PC-3 (cell line): ENCODE measurements at regions not wholly inside any gene's neighbourhood (a gene's known extent, or its start where the extent isn't known, plus 50 kb on each side); places are given as distances from the start of the nearest gene placed in this dataset.

Source experiments
- ATAC-seq: fragments of 200-7000 bp; cut with Tn5 transposase; 2 replicates; pipeline ENCODE4 v1.9.1; 2020; ENCODE audit warnings: mild to moderate bottlenecking, moderate library complexity
- BruUV-seq: library from RNA; stranded (reverse); fragments of 400-500 nt; replicated peaks from 2 replicates; lab custom pipeline; 2021; lab: Mats Ljungman, UMichigan
- CTCF ChIA-PET: fragments of 300-600 bp; sonication (Branson Sonifier 250); formaldehyde crosslinking; loops from one replicate; lab custom pipeline; 2022; ENCODE audit warnings: antibody characterized with exemption; lab: Charles Lee
- POLR2A ChIA-PET: fragments of 300-600 bp; sonication (Branson Sonifier 250); formaldehyde crosslinking; loops from one replicate; lab custom pipeline; 2022; ENCODE audit warnings: antibody characterized with exemption; ENCODE audit not compliant: unreplicated experiment; lab: Charles Lee
- DNase-seq: peaks from one replicate; pipeline ENCODE4 v3.0.0-alpha.2; 2015
- H2AFZ ChIP-seq: fragments of 300-600 bp; sonication (generic); 2 replicates; pipeline ENCODE4 v1.6.0; 2016; ENCODE audit warnings: antibody characterized with exemption, low read length
- H3F3A ChIP-seq: fragments of 300-600 bp; sonication (generic); one replicate; pipeline ENCODE4 v1.6.0; 2017; ENCODE audit warnings: antibody characterized with exemption, low read length, control low read depth, mild to moderate bottlenecking; ENCODE audit not compliant: unreplicated experiment
- H3K27ac ChIP-seq: fragments of 300-600 bp; sonication (generic); 2 replicates; pipeline ENCODE4 v1.5.1; 2016; ENCODE audit warnings: mild to moderate bottlenecking, low read length
- H3K27me3 ChIP-seq: fragments of 300-600 bp; sonication (generic); 2 replicates; pipeline ENCODE4 v1.6.1; 2016; ENCODE audit warnings: low read length, mixed read lengths
- H3K36me3 ChIP-seq: fragments of 300-600 bp; sonication (generic); 2 replicates; pipeline ENCODE4 v1.6.1; 2016; ENCODE audit warnings: low read depth, mixed run types, low read length, mixed read lengths
- H3K4me1 ChIP-seq: fragments of 300-600 bp; sonication (generic); 2 replicates; pipeline ENCODE4 v1.5.1; 2016; ENCODE audit warnings: low read length; ENCODE audit not compliant: insufficient read depth
- H3K4me2 ChIP-seq: fragments of 300-600 bp; sonication (generic); 2 replicates; pipeline ENCODE4 v1.6.0; 2016; ENCODE audit warnings: low read length
- H3K4me3 ChIP-seq: fragments of 300-600 bp; sonication (generic); 2 replicates; pipeline ENCODE4 v1.5.1; 2016; ENCODE audit warnings: mild to moderate bottlenecking, low read length, mixed read lengths
- H3K79me2 ChIP-seq: fragments of 300-600 bp; sonication (generic); 2 replicates; pipeline ENCODE4 v1.6.1; 2017; ENCODE audit warnings: low read length, mixed read lengths
- H3K9ac ChIP-seq: fragments of 300-600 bp; sonication (generic); 2 replicates; pipeline ENCODE4 v1.6.0; 2016; ENCODE audit warnings: mild to moderate bottlenecking, low read length
- H3K9me2 ChIP-seq: fragments of 300-600 bp; sonication (generic); replicated peaks from 2 replicates; pipeline ENCODE4 v1.6.1; 2016; ENCODE audit warnings: mixed run types, low read length, mixed read lengths
- H3K9me3 ChIP-seq: fragments of 300-600 bp; sonication (generic); 2 replicates; pipeline ENCODE4 v1.6.1; 2016; ENCODE audit warnings: low read length, mixed read lengths
- H4K20me1 ChIP-seq: fragments of 300-600 bp; sonication (generic); 2 replicates; pipeline ENCODE4 v1.6.1; 2016; ENCODE audit warnings: low read length, mixed read lengths
- EZH2 ChIP-seq: fragments of 300-600 bp; sonication (generic); IDR thresholded peaks from one replicate; pipeline ENCODE4 v1.6.1; 2017; ENCODE audit warnings: antibody characterized with exemption, mild to moderate bottlenecking, low read length; ENCODE audit not compliant: unreplicated experiment
- EZH2phosphoT487 ChIP-seq: fragments of 300-600 bp; sonication (generic); IDR thresholded peaks from 2 replicates; pipeline ENCODE4 v1.6.1; 2018; ENCODE audit warnings: mild to moderate bottlenecking, antibody characterized with exemption, low read length, borderline replicate concordance
- intact Hi-C: fragments of 100-400 bp; cut with micrococcal nuclease; formaldehyde crosslinking; loops from 2 replicates; pipeline ENCODE4 v1.9.0; 2023
- TF ChIP-seq, protein P1 (sequence below): fragments of 300-600 bp; sonication (generic); conservative IDR thresholded peaks from 2 replicates; pipeline ENCODE4 v1.5.1; 2017; ENCODE audit warnings: antibody characterized with exemption, low read depth, mild to moderate bottlenecking, low read length

DNA sequence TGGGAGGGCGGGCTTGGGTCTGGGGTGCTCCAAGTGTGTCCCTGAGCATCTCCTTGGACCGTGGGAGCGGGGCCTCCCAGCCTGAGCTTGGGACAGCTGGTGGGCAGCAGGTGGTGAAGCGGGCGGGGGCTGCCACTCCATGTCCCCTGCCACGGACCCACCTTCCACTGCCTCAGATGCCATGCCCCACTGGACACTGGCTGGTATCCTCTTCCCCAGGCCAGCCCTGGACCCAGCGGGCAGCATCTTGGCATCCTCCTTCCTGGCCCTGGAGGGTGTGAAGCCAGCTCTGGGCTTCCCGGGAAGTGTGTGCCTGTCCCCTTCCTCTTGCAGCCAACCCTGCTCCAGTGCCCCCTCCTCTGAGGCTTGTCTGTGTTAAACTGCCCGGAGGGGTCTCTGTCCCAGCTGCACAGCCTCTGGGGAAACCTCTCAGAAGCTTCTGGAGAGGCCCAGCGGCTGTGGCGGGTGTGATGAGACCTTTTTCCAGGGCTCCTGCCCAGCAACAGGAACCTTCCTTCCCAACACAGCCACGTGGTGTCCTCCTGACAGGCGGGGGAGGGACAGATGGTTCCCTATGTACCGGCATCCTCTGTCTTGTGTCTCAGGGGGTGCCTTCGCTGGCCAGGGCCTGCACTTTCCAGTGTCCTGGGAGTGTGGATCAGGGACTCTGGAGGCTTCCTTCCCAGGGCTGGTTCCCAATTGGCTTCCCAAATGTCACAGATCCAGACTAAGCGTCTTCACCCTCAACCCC lies 81.6 kb upstream of the DISP3 start:
- Histone ChIP-seq H3K4me1 (no peaks in the 10 kb centered on the region), H3F3A (no peaks in the 10 kb centered on the region), H3K4me2 (no peak overlapping the region), H3K9me3 (no peaks in the 10 kb centered on the region), H4K20me1 (no peaks in the 10 kb centered on the region), H3K9me2 (no peaks in the 10 kb centered on the region), H3K4me3 (no peak overlapping the region), H3K27ac (no peak overlapping the region), H3K36me3 (no peaks in the 10 kb centered on the region), H2AFZ (no peak overlapping the region), H3K27me3 (peaks cover 49% of the 10 kb centered on the region), H3K79me2 (no peaks in the 10 kb centered on the region), H3K9ac (no peak overlapping the region)
- intact Hi-C loops, result no loop called here
- CTCF ChIA-PET, result no interaction called here
- POLR2A ChIA-PET, result no interaction called here
- DNase-seq (no peak), ATAC-seq (no peak)
- BruUV-seq, result no TSS peak
- TF ChIP-seq, protein P1, sequence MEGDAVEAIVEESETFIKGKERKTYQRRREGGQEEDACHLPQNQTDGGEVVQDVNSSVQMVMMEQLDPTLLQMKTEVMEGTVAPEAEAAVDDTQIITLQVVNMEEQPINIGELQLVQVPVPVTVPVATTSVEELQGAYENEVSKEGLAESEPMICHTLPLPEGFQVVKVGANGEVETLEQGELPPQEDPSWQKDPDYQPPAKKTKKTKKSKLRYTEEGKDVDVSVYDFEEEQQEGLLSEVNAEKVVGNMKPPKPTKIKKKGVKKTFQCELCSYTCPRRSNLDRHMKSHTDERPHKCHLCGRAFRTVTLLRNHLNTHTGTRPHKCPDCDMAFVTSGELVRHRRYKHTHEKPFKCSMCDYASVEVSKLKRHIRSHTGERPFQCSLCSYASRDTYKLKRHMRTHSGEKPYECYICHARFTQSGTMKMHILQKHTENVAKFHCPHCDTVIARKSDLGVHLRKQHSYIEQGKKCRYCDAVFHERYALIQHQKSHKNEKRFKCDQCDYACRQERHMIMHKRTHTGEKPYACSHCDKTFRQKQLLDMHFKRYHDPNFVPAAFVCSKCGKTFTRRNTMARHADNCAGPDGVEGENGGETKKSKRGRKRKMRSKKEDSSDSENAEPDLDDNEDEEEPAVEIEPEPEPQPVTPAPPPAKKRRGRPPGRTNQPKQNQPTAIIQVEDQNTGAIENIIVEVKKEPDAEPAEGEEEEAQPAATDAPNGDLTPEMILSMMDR, result no peak
- TF ChIP-seq EZH2phosphoT487 (no peak), EZH2 (no peak)

DNA sequence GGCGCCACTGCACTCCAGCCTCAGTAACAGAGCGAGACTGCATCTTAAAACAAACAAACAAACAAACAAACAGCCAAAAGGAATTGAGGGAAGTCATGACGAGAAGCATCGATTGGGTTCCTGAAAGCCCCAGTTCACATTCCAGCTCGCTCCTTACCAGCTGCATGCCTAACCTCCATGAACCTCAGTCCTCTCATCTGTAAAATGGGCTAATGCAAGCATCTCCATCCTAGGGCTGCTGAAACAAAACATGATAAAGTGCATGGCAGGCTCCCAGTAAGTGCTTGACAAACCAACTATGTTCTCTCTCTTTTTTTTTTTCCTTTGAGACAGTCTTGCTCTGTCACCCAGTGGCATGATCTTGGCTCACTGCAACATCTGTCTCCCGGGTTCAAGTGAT lies 79.7 kb upstream of the DISP3 start:
- Histone ChIP-seq H3K79me2 (no peaks in the 10 kb centered on the region), H3F3A (no peaks in the 10 kb centered on the region), H3K9me3 (no peaks in the 10 kb centered on the region), H4K20me1 (no peaks in the 10 kb centered on the region), H3K4me3 (no peak overlapping the region), H3K9ac (no peak overlapping the region), H3K4me2 (no peak overlapping the region), H3K36me3 (no peaks in the 10 kb centered on the region), H2AFZ (no peak overlapping the region), H3K27ac (no peak overlapping the region), H3K9me2 (no peaks in the 10 kb centered on the region), H3K27me3 (peaks cover 42% of the 10 kb centered on the region), H3K4me1 (no peaks in the 10 kb centered on the region)
- TF ChIP-seq EZH2phosphoT487, result no peak
- TF ChIP-seq, protein P1, result no peak
- TF ChIP-seq EZH2, result no peak
- BruUV-seq, result no TSS peak
- intact Hi-C loops, result no loop called here
- no peak for ATAC-seq
- ChIA-PET POLR2A (no interaction called here), CTCF (no interaction called here)
- no peak for DNase-seq

DNA sequence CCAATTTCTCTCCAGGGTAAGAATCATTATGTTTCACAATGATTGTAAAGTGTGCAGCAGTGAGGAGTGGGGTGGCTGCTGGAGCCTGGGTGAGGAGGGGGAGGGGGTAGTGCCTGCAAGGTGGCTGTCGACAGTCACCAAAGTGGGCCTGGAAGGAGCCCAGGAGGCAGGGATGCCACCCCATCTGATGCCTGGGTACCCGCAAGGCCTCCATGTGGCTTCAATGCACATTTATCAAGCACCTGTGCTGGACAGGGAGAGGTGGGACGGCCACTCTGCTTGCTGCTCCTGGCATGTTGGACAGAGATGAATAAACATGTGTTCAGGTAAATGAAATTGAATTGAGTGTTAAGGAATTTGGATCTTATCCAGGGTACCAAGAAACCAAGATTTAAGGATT lies 78.8 kb upstream of the DISP3 start:
- BruUV-seq, result no TSS peak
- DNase-seq (no peak), ATAC-seq (no peak)
- H3F3A ChIP-seq, result no peaks in the 10 kb centered on the region
- no peaks in the 10 kb centered on the region for H3K4me1 ChIP-seq
- ChIA-PET CTCF (no interaction called here), POLR2A (no interaction called here)
- intact Hi-C loops, result no loop called here
- H3K79me2 ChIP-seq, result no peaks in the 10 kb centered on the region
- no peak overlapping the region for H3K4me2 ChIP-seq
- H3K27ac ChIP-seq, result no peak overlapping the region
- TF ChIP-seq EZH2 (no peak), EZH2phosphoT487 (no peak)
- TF ChIP-seq, protein P1, result no peak
- H3K9me3 ChIP-seq, result no peaks in the 10 kb centered on the region
- H4K20me1 ChIP-seq, result no peaks in the 10 kb centered on the region
- H2AFZ ChIP-seq, result no peak overlapping the region
- no peaks in the 10 kb centered on the region for H3K36me3 ChIP-seq
- H3K4me3 ChIP-seq, result no peak overlapping the region
- no peak overlapping the region for H3K9ac ChIP-seq
- no peaks in the 10 kb centered on the region for H3K9me2 ChIP-seq
- H3K27me3 ChIP-seq, result peaks cover 44% of the 10 kb centered on the region
